ENCODE measurements at regions not wholly inside any gene's neighbourhood (a gene's known extent, or its start where the extent isn't known, plus 50 kb on each side); places are given as distances from the start of the nearest gene placed in this dataset.

DNA sequence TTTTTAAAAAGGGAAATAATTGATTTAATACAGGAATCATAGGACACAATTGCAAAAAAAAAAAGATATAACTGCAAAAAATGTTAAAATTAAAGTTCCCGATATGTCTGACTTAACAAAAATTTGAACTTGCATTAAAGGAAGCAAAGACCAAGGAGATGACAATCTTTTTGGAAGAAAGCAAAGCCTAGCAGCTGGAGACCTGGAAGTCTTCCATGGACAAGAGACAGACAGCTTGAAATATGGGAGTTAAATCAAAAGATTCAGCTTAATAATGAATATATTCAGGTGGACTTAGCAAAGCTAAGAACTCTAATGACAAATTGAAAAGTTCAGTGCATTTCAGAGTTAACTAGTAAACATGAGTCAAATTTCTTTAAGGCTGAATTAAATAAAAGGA, 568.7 kb upstream of the RGMB start:
- POLR2A ChIA-PET = no interaction called here
- no peak overlapping the region for H3K4me2 ChIP-seq (replicated peaks; ENCODE audit: low read depth, low read length, poor library complexity, severe bottlenecking)
- H2AFZ ChIP-seq (ENCODE audit: insufficient read depth, low read depth, low read length, poor library complexity, severe bottlenecking) = no peak overlapping the region
- CTCF ChIA-PET = no interaction called here
- no peaks in the 10 kb centered on the region for H3K79me2 ChIP-seq (ENCODE audit: control insufficient read depth, insufficient read depth, low read length)
- H3K4me3 Mint-ChIP-seq = no peak overlapping the region
- H3K27ac ChIP-seq (ENCODE audit: low read length in 2 of 2) = no peak overlapping the region
- intact Hi-C loops (cut with micrococcal nuclease) = no loop called here
- no peak for TF ChIP-seq EZH2 (IDR thresholded peaks at IDR 0.05; ENCODE audit: borderline replicate concordance, insufficient read depth, low read depth, low read length, poor library complexity, severe bottlenecking)
- TF ChIP-seq, protein P1, sequence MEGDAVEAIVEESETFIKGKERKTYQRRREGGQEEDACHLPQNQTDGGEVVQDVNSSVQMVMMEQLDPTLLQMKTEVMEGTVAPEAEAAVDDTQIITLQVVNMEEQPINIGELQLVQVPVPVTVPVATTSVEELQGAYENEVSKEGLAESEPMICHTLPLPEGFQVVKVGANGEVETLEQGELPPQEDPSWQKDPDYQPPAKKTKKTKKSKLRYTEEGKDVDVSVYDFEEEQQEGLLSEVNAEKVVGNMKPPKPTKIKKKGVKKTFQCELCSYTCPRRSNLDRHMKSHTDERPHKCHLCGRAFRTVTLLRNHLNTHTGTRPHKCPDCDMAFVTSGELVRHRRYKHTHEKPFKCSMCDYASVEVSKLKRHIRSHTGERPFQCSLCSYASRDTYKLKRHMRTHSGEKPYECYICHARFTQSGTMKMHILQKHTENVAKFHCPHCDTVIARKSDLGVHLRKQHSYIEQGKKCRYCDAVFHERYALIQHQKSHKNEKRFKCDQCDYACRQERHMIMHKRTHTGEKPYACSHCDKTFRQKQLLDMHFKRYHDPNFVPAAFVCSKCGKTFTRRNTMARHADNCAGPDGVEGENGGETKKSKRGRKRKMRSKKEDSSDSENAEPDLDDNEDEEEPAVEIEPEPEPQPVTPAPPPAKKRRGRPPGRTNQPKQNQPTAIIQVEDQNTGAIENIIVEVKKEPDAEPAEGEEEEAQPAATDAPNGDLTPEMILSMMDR (IDR thresholded peaks at IDR 0.05) = no peak
- no peaks in the 10 kb centered on the region for H3K27me3 ChIP-seq (replicated peaks in 1 of 4; ENCODE audit: control extremely low read depth in 1 of 4, control insufficient read depth in 3 of 4, insufficient read depth in 4 of 4, low read length in 3 of 4)
- no peaks in the 10 kb centered on the region for H3K36me3 ChIP-seq (replicated peaks in 1 of 2; ENCODE audit: control extremely low read depth in 1 of 2, control insufficient read depth in 1 of 2, extremely low read depth in 1 of 2, insufficient read depth in 2 of 2, low read length in 1 of 2)
- no CpG with 5 or more reads among the region's 1 CpG for WGBS (ENCODE audit: insufficient coverage)
- DNase-seq = no peak
- peaks cover 4% of the 10 kb centered on the region for H3K9me3 Mint-ChIP-seq (ENCODE audit: insufficient read depth)
- no peaks in the 10 kb centered on the region for H3K9me3 ChIP-seq (ENCODE audit: control extremely low read depth in 1 of 3, control insufficient read depth in 2 of 3, insufficient read depth in 1 of 3, low read length in 2 of 3)
- no peak overlapping the region for H3K27ac Mint-ChIP-seq
- no peaks in the 10 kb centered on the region for H3K4me1 Mint-ChIP-seq
- no peak overlapping the region for H3K9ac ChIP-seq (ENCODE audit: low read length)
- no peak for ATAC-seq (ENCODE audit: low read depth)
- H3K4me3 ChIP-seq (ENCODE audit: control extremely low read depth in 1 of 5, extremely low read depth in 1 of 5, insufficient read depth in 1 of 5, low read depth in 2 of 5, low read length in 4 of 5) = no peak overlapping the region
- H4K20me1 ChIP-seq (ENCODE audit: control insufficient read depth, insufficient read depth, low read length, poor library complexity, severe bottlenecking) = no peaks in the 10 kb centered on the region
- no peaks in the 10 kb centered on the region for H3K4me1 ChIP-seq (ENCODE audit: control insufficient read depth in 2 of 2, insufficient read depth in 2 of 2, low read length in 2 of 2)
- no peaks in the 10 kb centered on the region for H3K27me3 Mint-ChIP-seq

DNA sequence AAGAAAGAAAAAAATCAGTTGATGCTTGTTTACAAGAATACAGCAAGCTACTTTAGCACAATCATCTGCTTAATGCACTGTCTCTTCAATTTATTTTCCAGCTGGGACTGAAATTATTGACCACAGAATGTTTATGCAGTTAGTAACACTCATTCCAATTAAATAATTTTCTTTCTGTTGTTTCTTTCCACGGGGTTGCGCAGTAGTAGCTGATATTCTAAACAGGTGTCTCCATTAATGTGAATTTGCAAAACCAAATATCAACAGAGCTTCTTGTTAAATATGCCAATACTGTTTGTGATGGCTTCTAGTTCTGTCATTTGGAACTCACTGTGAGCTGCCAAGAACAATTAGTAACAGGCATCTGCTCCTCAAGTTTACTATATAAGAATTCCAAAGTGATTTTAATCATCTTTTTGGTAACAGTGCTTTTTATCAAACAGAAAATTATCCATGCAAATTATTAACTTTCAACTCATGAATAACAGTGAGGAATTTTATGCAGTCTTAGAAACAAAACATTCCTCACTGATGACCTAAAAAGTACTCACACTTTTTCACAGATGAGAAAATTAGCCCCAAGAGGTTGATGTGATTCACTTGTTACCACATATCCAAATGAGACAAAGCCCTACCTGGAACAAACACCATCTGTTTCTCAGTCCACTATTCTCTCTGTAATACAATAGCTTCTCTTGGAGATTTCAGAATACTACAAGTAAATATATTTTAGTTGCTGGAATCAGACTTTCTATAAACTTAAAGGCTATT, 567.6 kb upstream of the RGMB start:
- no peak overlapping the region for H3K27ac Mint-ChIP-seq
- no peak overlapping the region for H3K4me3 Mint-ChIP-seq
- Histone ChIP-seq H4K20me1 (ENCODE audit: control insufficient read depth, insufficient read depth, low read length, poor library complexity, severe bottlenecking) (no peaks in the 10 kb centered on the region), H3K27ac (ENCODE audit: low read length in 2 of 2) (no peak overlapping the region), H3K4me3 (ENCODE audit: control extremely low read depth in 1 of 5, extremely low read depth in 1 of 5, insufficient read depth in 1 of 5, low read depth in 2 of 5, low read length in 4 of 5) (no peak overlapping the region), H3K4me1 (ENCODE audit: control insufficient read depth in 2 of 2, insufficient read depth in 2 of 2, low read length in 2 of 2) (no peaks in the 10 kb centered on the region), H2AFZ (ENCODE audit: insufficient read depth, low read depth, low read length, poor library complexity, severe bottlenecking) (no peak overlapping the region), H3K9me3 (ENCODE audit: control extremely low read depth in 1 of 3, control insufficient read depth in 2 of 3, insufficient read depth in 1 of 3, low read length in 2 of 3) (no peaks in the 10 kb centered on the region), H3K4me2 (replicated peaks; ENCODE audit: low read depth, low read length, poor library complexity, severe bottlenecking) (no peak overlapping the region), H3K9ac (ENCODE audit: low read length) (no peak overlapping the region), H3K27me3 (replicated peaks in 1 of 4; ENCODE audit: control extremely low read depth in 1 of 4, control insufficient read depth in 3 of 4, insufficient read depth in 4 of 4, low read length in 3 of 4) (no peaks in the 10 kb centered on the region), H3K36me3 (replicated peaks in 1 of 2; ENCODE audit: control extremely low read depth in 1 of 2, control insufficient read depth in 1 of 2, extremely low read depth in 1 of 2, insufficient read depth in 2 of 2, low read length in 1 of 2) (no peaks in the 10 kb centered on the region), H3K79me2 (ENCODE audit: control insufficient read depth, insufficient read depth, low read length) (no peaks in the 10 kb centered on the region)
- DNase-seq = no peak
- no peak for ATAC-seq (ENCODE audit: low read depth)
- no peaks in the 10 kb centered on the region for H3K27me3 Mint-ChIP-seq
- H3K9me3 Mint-ChIP-seq (ENCODE audit: insufficient read depth) = peaks cover 4% of the 10 kb centered on the region
- ChIA-PET CTCF (no interaction called here), POLR2A (no interaction called here)
- TF ChIP-seq, protein P1 (IDR thresholded peaks at IDR 0.05) = no peak
- TF ChIP-seq EZH2 (IDR thresholded peaks at IDR 0.05; ENCODE audit: borderline replicate concordance, insufficient read depth, low read depth, low read length, poor library complexity, severe bottlenecking) = no peak
- no CpG with 5 or more reads among the region's 2 CpGs for WGBS (ENCODE audit: insufficient coverage)
- intact Hi-C loops (cut with micrococcal nuclease) = no loop called here
- H3K4me1 Mint-ChIP-seq = no peaks in the 10 kb centered on the region
